IMR-90 (cell line): ENCODE measurements at regions not wholly inside any gene's neighbourhood (a gene's known extent, or its start where the extent isn't known, plus 50 kb on each side); places are given as distances from the start of the nearest gene placed in this dataset.

Experiments used
- ATAC-seq: fragments of 200-7000 bp; cut with Tn5 transposase; 2 replicates; pipeline ENCODE4 v1.9.1; 2020; ENCODE audit warnings: low read depth, mild to moderate bottlenecking, moderate library complexity
- BruUV-seq: library from RNA; stranded (reverse); fragments of 400-500 nt; replicated peaks from 2 replicates; lab custom pipeline; 2021; lab: Mats Ljungman, UMichigan
- CTCF ChIA-PET: fragments of 300-600 bp; formaldehyde crosslinking; extraction: SDS; loops from one replicate; lab custom pipeline; 2021; ENCODE audit warnings: antibody characterized with exemption; lab: Yijun Ruan, JAX
- POLR2A ChIA-PET: fragments of 300-600 bp; sonication (Branson Sonifier 250); formaldehyde crosslinking; loops from one replicate; lab custom pipeline; 2022; ENCODE audit warnings: antibody characterized with exemption; ENCODE audit not compliant: unreplicated experiment; lab: Charles Lee
- DNase-seq: peaks from one replicate; pipeline ENCODE4 v3.0.0; 2013
- H2AFZ ChIP-seq: replicated peaks from 2 replicates; pipeline ENCODE3; 2013; ENCODE audit warnings: low read length, mild to moderate bottlenecking; ENCODE audit not compliant: poor library complexity
- H2AK5ac ChIP-seq: 2 replicates; pipeline ENCODE4 v1.6.1; 2013; ENCODE audit warnings: low read depth, low read length, inconsistent platforms
- H2AK9ac ChIP-seq: replicated peaks from 2 replicates; pipeline ENCODE3; 2013; ENCODE audit warnings: mild to moderate bottlenecking, low read depth, low read length, moderate library complexity; ENCODE audit not compliant: poor library complexity
- H2BK120ac ChIP-seq: 2 replicates; pipeline ENCODE4 v1.6.1; 2013; ENCODE audit warnings: low read depth, low read length, inconsistent platforms
- H2BK15ac ChIP-seq: 3 replicates; pipeline ENCODE4 v1.6.1; 2013; ENCODE audit warnings: low read depth, low read length, inconsistent platforms
- H2BK20ac ChIP-seq: 2 replicates; pipeline ENCODE4 v1.6.1; 2013; ENCODE audit warnings: low read depth, mild to moderate bottlenecking, inconsistent platforms, low read length, moderate library complexity
- H2BK5ac ChIP-seq: 2 replicates; pipeline ENCODE4 v1.6.1; 2013; ENCODE audit warnings: mild to moderate bottlenecking, low read depth, low read length, inconsistent platforms; ENCODE audit not compliant: poor library complexity, severe bottlenecking
- H3K14ac ChIP-seq: replicated peaks from 2 replicates; pipeline ENCODE4 v1.6.1; 2013; ENCODE audit warnings: low read depth, low read length, inconsistent platforms
- H3K18ac ChIP-seq: 2 replicates; pipeline ENCODE4 v1.6.1; 2013; ENCODE audit warnings: low read depth, low read length, control low read depth
- H3K23ac ChIP-seq: 2 replicates; pipeline ENCODE4 v1.6.1; 2013; ENCODE audit warnings: low read depth, low read length, inconsistent platforms
- H3K27ac ChIP-seq: 2 replicates; pipeline ENCODE4 v1.5.1; 2013; ENCODE audit warnings: mild to moderate bottlenecking, control low read depth, low read length; ENCODE audit not compliant: insufficient read depth
- H3K27me3 ChIP-seq: 2 replicates; pipeline ENCODE4 v1.6.1; 2013; ENCODE audit warnings: low read length; ENCODE audit not compliant: control insufficient read depth, insufficient read depth
- H3K36me3 ChIP-seq: 2 replicates; pipeline ENCODE4 v1.6.1; 2013; ENCODE audit warnings: low read length, mixed read lengths; ENCODE audit not compliant: control insufficient read depth, insufficient read depth
- H3K4ac ChIP-seq: 2 replicates; pipeline ENCODE4 v1.6.1; 2013; ENCODE audit warnings: low read depth, low read length, inconsistent platforms
- H3K4me1 ChIP-seq: 2 replicates; pipeline ENCODE4 v1.6.1; 2013; ENCODE audit warnings: low read length, mixed read lengths; ENCODE audit not compliant: control insufficient read depth, insufficient read depth
- H3K4me2 ChIP-seq: 2 replicates; pipeline ENCODE4 v1.6.1; 2013; ENCODE audit warnings: low read depth, mild to moderate bottlenecking, control low read depth, low read length, moderate library complexity
- H3K4me3 ChIP-seq: 2 replicates; pipeline ENCODE4 v1.5.1; 2013; ENCODE audit warnings: low read depth, mild to moderate bottlenecking, control low read depth, low read length, moderate library complexity; ENCODE audit not compliant: insufficient read depth
- H3K56ac ChIP-seq: 2 replicates; pipeline ENCODE4 v1.6.1; 2013; ENCODE audit warnings: low read length, inconsistent platforms; ENCODE audit not compliant: insufficient read depth; ENCODE audit errors: extremely low read depth
- H3K79me1 ChIP-seq, 2 experiments: 2 replicates each; pipeline ENCODE4 v1.6.1; 2013; ENCODE audit warnings: low read length in 2 of 2, inconsistent platforms in 1 of 2, low read depth in 1 of 2
- H3K9ac ChIP-seq: 2 replicates; pipeline ENCODE4 v1.6.1; 2013; ENCODE audit warnings: low read depth, low read length, control low read depth
- H3K9me1 ChIP-seq: 2 replicates; pipeline ENCODE4 v1.6.1; 2013; ENCODE audit warnings: low read length, inconsistent platforms; ENCODE audit not compliant: insufficient read depth
- H3K9me3 ChIP-seq: 2 replicates; pipeline ENCODE4 v1.6.1; 2013; ENCODE audit warnings: low read length; ENCODE audit not compliant: control insufficient read depth, insufficient read depth
- H4K20me1 ChIP-seq: 2 replicates; pipeline ENCODE4 v1.6.1; 2013; ENCODE audit warnings: low read length, inconsistent platforms; ENCODE audit not compliant: insufficient read depth
- H4K5ac ChIP-seq: 2 replicates; pipeline ENCODE4 v1.6.1; 2013; ENCODE audit warnings: mild to moderate bottlenecking, low read depth, low read length, control low read depth
- H4K8ac ChIP-seq, 2 experiments: 2 replicates each; pipeline ENCODE4 v1.6.1; 2013; ENCODE audit warnings: low read depth in 2 of 2, low read length in 2 of 2, control low read depth in 1 of 2, inconsistent platforms in 1 of 2
- H4K91ac ChIP-seq: 2 replicates; pipeline ENCODE4 v1.6.1; 2013; ENCODE audit warnings: low read depth, low read length, inconsistent platforms; ENCODE audit not compliant: insufficient read depth
- CEBPB ChIP-seq: IDR thresholded peaks from 2 replicates; pipeline ENCODE4 v1.6.1; 2012; ENCODE audit warnings: low read depth, low read length, improper control_type of control experiment
- CHD1 ChIP-seq: IDR thresholded peaks from 2 replicates; pipeline ENCODE4 v1.6.1; 2012; ENCODE audit warnings: low read depth, low read length, improper control_type of control experiment
- ELK1 ChIP-seq: fragments of 150-350 bp; IDR thresholded peaks from 2 replicates; pipeline ENCODE4 v1.6.1; 2016; ENCODE audit warnings: low read depth, mild to moderate bottlenecking, low read length, moderate library complexity, borderline replicate concordance
- MAFK ChIP-seq: IDR thresholded peaks from 2 replicates; pipeline ENCODE4 v1.6.1; 2012; ENCODE audit warnings: low read depth, low read length, improper control_type of control experiment
- MXI1 ChIP-seq: IDR thresholded peaks from 2 replicates; pipeline ENCODE4 v1.6.1; 2012; ENCODE audit warnings: low read depth, mild to moderate bottlenecking, low read length, moderate library complexity, borderline replicate concordance
- POLR2A ChIP-seq: IDR thresholded peaks from 2 replicates; pipeline ENCODE4 v1.6.1; 2012; ENCODE audit warnings: mild to moderate bottlenecking, low read depth, low read length
- RAD21 ChIP-seq: IDR thresholded peaks from 2 replicates; pipeline ENCODE4 v1.6.1; 2012; ENCODE audit warnings: low read length, improper control_type of control experiment
- RFX5 ChIP-seq: IDR thresholded peaks from 2 replicates; pipeline ENCODE4 v1.8.0; 2012; ENCODE audit warnings: low read depth, mild to moderate bottlenecking, low read length, moderate library complexity
- USF2 ChIP-seq: fragments of 150-350 bp; IDR thresholded peaks from 2 replicates; pipeline ENCODE4 v1.6.1; 2017; ENCODE audit warnings: mild to moderate bottlenecking, antibody characterized with exemption, low read length, low read depth
- WGBS, 2 experiments: methylation state at CpG; one replicate each; pipeline versions ENCODE4 v1.1.5 to v1.1.7; 2013; ENCODE audit warnings: missing lambda C conversion rate in 2 of 2; ENCODE audit not compliant: insufficient read length in 1 of 2; ENCODE audit errors: extremely low coverage in 2 of 2; 5-methylcytosine and 5-hydroxymethylcytosine counted together
- dilution Hi-C: fragments of 300-500 bp; cut with HindIII; formaldehyde crosslinking; loops from one replicate; pipeline ENCODE4 v1.14.3; 2018; ENCODE audit warnings: low sequenced_read_pairs; ENCODE audit not compliant: unreplicated experiment
- in situ Hi-C: fragments of 300-500 bp; cut with MboI; formaldehyde crosslinking; loops from 3 replicates; pipeline ENCODE4 v1.14.3; 2019; ENCODE audit warnings: low sequenced_read_pairs, inconsistent platforms, mixed read lengths
- intact Hi-C: fragments of 100-400 bp; cut with micrococcal nuclease; formaldehyde crosslinking; loops from 2 replicates; pipeline ENCODE4 v1.10.0; 2022

GRCh38 chr2:63697160-63697559 lies 108.4 kb downstream of the MDH1 start:
- H3K36me3 ChIP-seq = no peaks in the 10 kb centered on the region
- peaks cover 5% of the 10 kb centered on the region for H3K9me1 ChIP-seq
- no peaks in the 10 kb centered on the region for H3K27me3 ChIP-seq
- TF ChIP-seq CEBPB = no peak
- TF ChIP-seq RAD21 = no peak
- no peak for TF ChIP-seq MXI1
- TF ChIP-seq USF2 = no peak
- no peak for TF ChIP-seq MAFK
- TF ChIP-seq CHD1 = no peak
- TF ChIP-seq ELK1 = no peak
- TF ChIP-seq RFX5 = no peak
- no peak for TF ChIP-seq POLR2A
- DNase-seq (no peak), ATAC-seq (no peak)
- no peak overlapping the region for H2AK9ac ChIP-seq
- POLR2A ChIA-PET = no interaction called here
- no peaks in the 10 kb centered on the region for H4K20me1 ChIP-seq
- H3K4me1 ChIP-seq = peaks cover 5% of the 10 kb centered on the region; the same call in 1 of the 2 replicates
- H3K9ac ChIP-seq = no peak overlapping the region
- WGBS, 2 experiments = no CpG with 5 or more reads among the region's 4 CpGs
- H3K18ac ChIP-seq = no peak overlapping the region
- no peak overlapping the region for H3K23ac ChIP-seq
- CTCF ChIA-PET = no interaction called here
- H4K5ac ChIP-seq = no peak overlapping the region
- no peak overlapping the region for H3K4me3 ChIP-seq
- H4K8ac ChIP-seq = no peak overlapping the region
- no peak overlapping the region for H3K56ac ChIP-seq
- no TSS peak for BruUV-seq
- no peak overlapping the region for H3K27ac ChIP-seq
- no peak overlapping the region for H2BK15ac ChIP-seq
- H3K4me2 ChIP-seq = no peak overlapping the region
- no peaks in the 10 kb centered on the region for H3K9me3 ChIP-seq
- H2BK120ac ChIP-seq = no peak overlapping the region
- dilution Hi-C loops = loop anchor here (25.0 kb wide), 1 partner anchor 165 kb away; no protein-coding TSS in a partner anchor
- no peak overlapping the region for H3K4ac ChIP-seq
- no peak overlapping the region for H4K91ac ChIP-seq
- no peak overlapping the region for H2AK5ac ChIP-seq
- in situ Hi-C loops = loop anchor here (10.0 kb wide), 1 partner anchor 158 kb away; no protein-coding TSS in a partner anchor
- H3K79me1 ChIP-seq = no peaks in the 10 kb centered on the region
- intact Hi-C loops = loop anchor here (5.0 to 10.0 kb wide), 2 partner anchors 320 to 448 kb away; partner anchors contain the start of genes PELI1 and VPS54
- no peak overlapping the region for H3K14ac ChIP-seq
- no peak overlapping the region for H2AFZ ChIP-seq
- no peak overlapping the region for H2BK20ac ChIP-seq
- H2BK5ac ChIP-seq = no peak overlapping the region
